Neutrophil (primary cell): ENCODE measurements at regions not wholly inside any gene's neighbourhood (a gene's known extent, or its start where the extent isn't known, plus 50 kb on each side); places are given as distances from the start of the nearest gene placed in this dataset.

ENCODE experiments used
- H3K27ac ChIP-seq: fragments of 200-600 bp; sonication (generic); 2 replicates; pipeline ENCODE4 v1.5.1; 2016; ENCODE audit warnings: mild to moderate bottlenecking, moderate library complexity
- H3K27me3 ChIP-seq: fragments of 200-600 bp; sonication (generic); 2 replicates; pipeline ENCODE4 v1.6.0; 2016; ENCODE audit warnings: mild to moderate bottlenecking
- H3K36me3 ChIP-seq: fragments of 200-600 bp; sonication (generic); 2 replicates; pipeline ENCODE4 v1.5.1; 2017
- H3K4me1 ChIP-seq, 2 experiments: fragments of 200-600 bp in 1 of 2; sonication (generic) in 1 of 2; 1 replicate in 1 of 2; 2 replicates in 1 of 2; pipeline versions ENCODE4 v1.5.1 to v1.6.1; 2013 to 2016; ENCODE audit warnings: low read depth in 1 of 2, low read length in 1 of 2, mild to moderate bottlenecking in 1 of 2, moderate library complexity in 1 of 2; ENCODE audit not compliant: control insufficient read depth in 1 of 2, insufficient read depth in 1 of 2
- H3K4me3 ChIP-seq, 2 experiments: fragments of 200-600 bp in 1 of 2; sonication (generic) in 1 of 2; 1 replicate in 1 of 2; 2 replicates in 1 of 2; pipeline ENCODE4 v1.5.1; 2013 to 2016; ENCODE audit warnings: low read depth in 1 of 2, low read length in 1 of 2, mild to moderate bottlenecking in 1 of 2, moderate library complexity in 1 of 2
- H3K9me3 ChIP-seq: fragments of 200-600 bp; sonication (generic); 2 replicates; pipeline ENCODE4 v1.5.1; 2016
- CTCF ChIP-seq: fragments of 200-600 bp; sonication (generic); IDR thresholded peaks from 2 replicates; pipeline ENCODE4 v1.5.1; 2016; ENCODE audit warnings: antibody characterized with exemption

GRCh38 chr20:20938599-20938998, 167.6 kb downstream of the LINC00237 start:
- Histone ChIP-seq H3K27ac (no peak overlapping the region), H3K27me3 (peaks cover 21% of the 10 kb centered on the region), H3K4me1 (no peaks in the 10 kb centered on the region), H3K9me3 (no peaks in the 10 kb centered on the region), H3K36me3 (no peaks in the 10 kb centered on the region), H3K4me3 (no peak overlapping the region)
- TF ChIP-seq CTCF = no peak

- no peak overlapping the region for H3K4me3 ChIP-seq
- H3K27ac ChIP-seq = no peak overlapping the region
- H3K27me3 ChIP-seq = peaks cover 22% of the 10 kb centered on the region
- H3K4me1 ChIP-seq = no peaks in the 10 kb centered on the region
- no peak for TF ChIP-seq CTCF
- no peaks in the 10 kb centered on the region for H3K9me3 ChIP-seq
- no peaks in the 10 kb centered on the region for H3K36me3 ChIP-seq
These were observed 168.0 kb downstream of the LINC00237 start for GRCh38 chr20:20938131-20938530.

GRCh38 chr20:20933142-20933958, 172.8 kb downstream of the LINC00237 start:
- no peak overlapping the region for H3K4me3 ChIP-seq

GRCh38 chr20:20932156-20932555, 174.0 kb downstream of the LINC00237 start:
- Histone ChIP-seq H3K4me1 (no peaks in the 10 kb centered on the region), H3K4me3 (no peak overlapping the region), H3K27ac (no peak overlapping the region), H3K27me3 (peaks cover 50% of the 10 kb centered on the region), H3K9me3 (no peaks in the 10 kb centered on the region), H3K36me3 (no peaks in the 10 kb centered on the region)
- no peak for TF ChIP-seq CTCF

More at GRCh38 chr20:20933142-20933958, 172.8 kb downstream of the LINC00237 start:
- Histone ChIP-seq H3K9me3 (no peaks in the 10 kb centered on the region), H3K36me3 (no peaks in the 10 kb centered on the region), H3K27ac (no peak overlapping the region), H3K27me3 (peaks cover 41% of the 10 kb centered on the region), H3K4me1 (no peaks in the 10 kb centered on the region)
- TF ChIP-seq CTCF = no peak

- Histone ChIP-seq H3K27me3 (peaks cover 48% of the 10 kb centered on the region), H3K27ac (no peak overlapping the region), H3K9me3 (no peaks in the 10 kb centered on the region), H3K4me1 (no peaks in the 10 kb centered on the region), H3K36me3 (no peaks in the 10 kb centered on the region), H3K4me3 (no peak overlapping the region)
- no peak for TF ChIP-seq CTCF
These were observed 174.5 kb downstream of the LINC00237 start for GRCh38 chr20:20931632-20932031.
